Rectal smooth muscle tissue (tissue), 1 donor: ENCODE measurements at regions not wholly inside any gene's neighbourhood (a gene's known extent, or its start where the extent isn't known, plus 50 kb on each side); places are given as distances from the start of the nearest gene placed in this dataset.

Experiments
- H3K27ac ChIP-seq: one replicate; pipeline ENCODE4 v1.7.0; 2013; ENCODE audit warnings: low read depth, low read length, inconsistent platforms
- H3K27me3 ChIP-seq: one replicate; pipeline ENCODE4 v1.7.0; 2013; ENCODE audit warnings: low read length; ENCODE audit not compliant: control insufficient read depth, insufficient read depth
- H3K36me3 ChIP-seq: one replicate; pipeline ENCODE4 v1.7.0; 2013; ENCODE audit warnings: low read length; ENCODE audit not compliant: control insufficient read depth, insufficient read depth
- H3K4me1 ChIP-seq: one replicate; pipeline ENCODE4 v1.7.0; 2013; ENCODE audit warnings: low read length; ENCODE audit not compliant: control insufficient read depth, insufficient read depth
- H3K4me3 ChIP-seq: one replicate; pipeline ENCODE4 v1.7.0; 2013; ENCODE audit warnings: low read length
- H3K9ac ChIP-seq: one replicate; pipeline ENCODE4 v1.7.0; 2013; ENCODE audit warnings: low read length

DNA sequence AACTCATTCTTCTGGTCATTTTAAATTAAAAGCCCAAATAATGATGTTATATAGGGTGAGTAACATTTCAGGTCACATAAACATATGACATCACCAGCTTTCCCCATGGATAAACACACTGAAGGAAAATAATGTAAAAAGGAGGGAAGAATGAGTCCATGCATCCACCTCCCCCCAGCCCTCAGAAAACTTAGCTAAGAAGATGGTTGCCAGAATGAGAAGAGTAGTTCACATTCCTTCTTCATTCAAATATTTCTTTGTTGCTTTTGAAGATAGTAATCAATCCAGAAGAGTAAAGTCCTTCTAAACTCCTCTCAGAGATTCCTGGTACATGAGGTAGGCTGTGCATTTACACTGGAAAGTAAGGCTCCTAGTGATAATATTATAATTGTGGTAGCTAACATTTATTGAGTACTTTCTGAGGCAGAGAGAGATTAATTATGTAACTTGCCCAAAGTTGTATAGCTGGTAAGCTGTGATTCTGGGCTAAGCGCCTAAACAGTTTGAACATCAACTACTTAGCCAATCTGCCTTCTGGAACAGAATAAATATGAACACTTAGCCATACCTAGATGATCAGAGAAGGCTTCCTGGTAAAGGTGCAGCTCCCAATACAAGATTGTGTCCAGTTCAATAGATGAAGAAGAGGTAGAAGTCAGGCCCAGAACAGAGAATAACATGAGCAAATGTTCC is 256.7 kb upstream of the FN1 start:
- Histone ChIP-seq H3K4me1 (peaks cover 14% of the 10 kb centered on the region), H3K27ac (peak overlapping the region; percentile 78), H3K36me3 (no peaks in the 10 kb centered on the region), H3K27me3 (no peaks in the 10 kb centered on the region), H3K4me3 (no peak overlapping the region), H3K9ac (no peak overlapping the region)

GRCh38 chr2:215691346-215691745 is 255.5 kb upstream of the FN1 start:
- Histone ChIP-seq H3K9ac (no peak overlapping the region), H3K27ac (peak overlapping the region; percentile 78), H3K4me1 (peaks cover 14% of the 10 kb centered on the region), H3K4me3 (no peak overlapping the region), H3K36me3 (no peaks in the 10 kb centered on the region), H3K27me3 (no peaks in the 10 kb centered on the region)

DNA sequence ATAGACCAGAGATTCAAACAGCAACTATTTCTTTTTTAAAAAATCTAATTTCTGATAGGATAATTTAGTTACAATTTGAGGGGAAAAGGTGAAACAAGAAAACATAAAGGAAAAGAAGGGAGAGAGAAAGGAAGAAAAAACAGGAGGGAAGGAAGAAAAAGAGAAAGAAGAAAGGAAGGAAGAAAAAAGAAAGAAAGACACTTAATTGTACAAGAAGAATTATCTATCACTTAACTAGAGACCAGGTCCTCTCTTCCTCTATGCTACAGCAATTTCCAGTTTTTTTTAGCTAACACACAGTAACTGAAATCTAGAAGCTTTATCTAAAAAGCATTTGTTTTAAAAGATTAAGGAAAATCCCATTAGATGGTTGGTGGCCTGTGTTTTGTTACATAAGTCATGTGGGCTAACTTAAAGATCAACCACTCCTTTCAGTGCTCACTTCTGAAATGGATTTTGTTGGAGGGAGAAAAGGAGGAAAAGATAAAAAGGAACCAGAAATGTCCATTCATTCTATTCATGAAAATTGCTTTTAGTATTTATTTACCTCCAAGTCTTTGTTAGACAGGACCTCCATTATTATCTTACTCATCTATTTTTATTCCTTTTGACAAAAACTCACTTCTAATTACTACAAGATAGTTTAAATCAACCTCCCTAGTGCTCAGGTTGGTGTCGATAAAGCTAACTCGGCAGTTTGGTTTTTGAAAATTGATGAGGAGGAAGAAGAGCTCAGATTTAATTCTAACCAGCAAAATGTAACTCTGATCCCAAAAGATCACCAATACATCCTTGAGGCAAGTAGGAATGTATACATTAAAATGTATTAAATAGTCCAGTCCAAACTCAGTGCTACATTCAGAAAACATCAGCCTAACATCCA is 251.5 kb upstream of the FN1 start:
- Histone ChIP-seq H3K27me3 (no peaks in the 10 kb centered on the region), H3K9ac (no peak overlapping the region), H3K4me3 (no peak overlapping the region), H3K27ac (no peak overlapping the region), H3K36me3 (no peaks in the 10 kb centered on the region), H3K4me1 (peaks cover 2% of the 10 kb centered on the region)

- H3K9ac ChIP-seq: no peak overlapping the region
- H3K27me3 ChIP-seq: no peaks in the 10 kb centered on the region
- no peak overlapping the region for H3K27ac ChIP-seq
- no peaks in the 10 kb centered on the region for H3K4me1 ChIP-seq
- H3K36me3 ChIP-seq: no peaks in the 10 kb centered on the region
- no peak overlapping the region for H3K4me3 ChIP-seq
Observed at GRCh38 chr2:215685238-215685990, 249.5 kb upstream of the FN1 start.

GRCh38 chr2:215684448-215685237 is 248.8 kb upstream of the FN1 start:
- H3K9ac ChIP-seq: no peak overlapping the region
- H3K4me1 ChIP-seq: no peaks in the 10 kb centered on the region
- H3K36me3 ChIP-seq: no peaks in the 10 kb centered on the region
- H3K27me3 ChIP-seq: no peaks in the 10 kb centered on the region
- no peak overlapping the region for H3K27ac ChIP-seq
- H3K4me3 ChIP-seq: no peak overlapping the region

DNA sequence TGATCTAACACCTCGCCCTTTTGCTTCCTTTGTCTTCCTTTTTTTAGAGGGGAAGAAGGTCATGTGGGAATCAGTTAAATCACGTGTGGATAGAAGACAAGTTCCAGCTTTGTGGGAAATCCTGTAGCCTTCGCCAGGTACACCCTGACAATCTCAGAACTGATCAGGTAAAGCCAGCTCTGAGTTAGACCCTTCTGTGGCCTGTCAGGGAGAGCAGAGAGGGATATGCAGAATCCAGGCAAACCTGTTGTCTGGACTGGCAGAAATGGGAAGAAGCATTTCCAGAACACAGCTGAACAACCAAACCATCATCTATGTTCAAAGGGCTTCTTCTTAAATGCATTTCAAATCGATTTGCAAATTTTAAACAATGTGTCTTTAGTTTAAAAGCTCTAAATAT is 247.4 kb upstream of the FN1 start:
- Histone ChIP-seq H3K27me3 (no peaks in the 10 kb centered on the region), H3K9ac (no peak overlapping the region), H3K4me1 (no peaks in the 10 kb centered on the region), H3K4me3 (no peak overlapping the region), H3K36me3 (no peaks in the 10 kb centered on the region), H3K27ac (no peak overlapping the region)

GRCh38 chr2:215681799-215682596 is 246.1 kb upstream of the FN1 start:
- Histone ChIP-seq H3K9ac (no peak overlapping the region), H3K27ac (no peak overlapping the region), H3K4me1 (no peaks in the 10 kb centered on the region), H3K4me3 (no peak overlapping the region), H3K36me3 (no peaks in the 10 kb centered on the region), H3K27me3 (no peaks in the 10 kb centered on the region)

DNA sequence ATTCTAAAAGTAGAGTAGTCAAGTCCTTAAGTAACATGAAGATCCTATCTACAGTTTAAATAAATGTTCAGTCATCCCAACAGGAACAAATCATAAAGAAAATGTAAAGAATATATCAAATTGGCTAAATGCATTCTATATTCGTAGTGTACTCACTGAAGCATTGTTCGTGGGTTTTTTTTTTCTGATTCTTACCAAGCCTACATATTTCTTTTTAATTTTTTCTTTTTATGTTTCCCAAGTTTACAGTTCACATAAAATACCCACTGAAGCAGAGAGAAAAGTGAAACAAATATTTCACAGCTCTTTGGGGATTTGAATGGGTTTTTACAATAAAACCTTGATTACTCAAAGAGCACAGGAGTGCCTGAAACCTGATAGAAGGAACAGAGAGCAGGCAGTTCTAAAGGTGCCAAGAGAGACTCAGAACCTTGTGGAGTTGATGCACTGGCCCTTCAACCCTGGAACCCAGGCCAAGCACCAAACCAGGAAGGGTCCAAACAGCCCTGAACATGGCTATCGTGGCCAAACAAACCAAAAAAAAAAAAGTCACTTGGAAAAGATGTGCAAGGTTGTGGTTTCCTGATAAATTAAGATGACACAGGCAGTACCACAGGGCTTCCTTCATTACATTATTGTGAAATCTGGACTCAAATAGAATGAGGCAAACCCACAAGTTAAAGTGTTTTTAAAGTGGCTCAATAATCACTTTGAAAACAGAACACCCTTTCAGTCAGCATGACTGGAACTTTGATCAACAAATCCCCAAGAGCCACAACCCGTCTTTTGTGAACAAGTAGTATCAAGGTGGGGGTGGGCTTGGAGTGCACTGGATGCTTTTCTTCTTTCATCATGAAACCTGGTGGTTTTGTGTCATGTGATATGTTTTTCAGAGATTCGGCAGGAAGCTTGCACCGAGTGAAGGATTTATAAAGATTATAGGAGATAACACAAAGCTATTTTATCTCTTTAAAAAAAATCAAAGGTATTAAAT is 245.0 kb upstream of the FN1 start:
- Histone ChIP-seq H3K27me3 (no peaks in the 10 kb centered on the region), H3K9ac (no peak overlapping the region), H3K4me1 (no peaks in the 10 kb centered on the region), H3K27ac (no peak overlapping the region), H3K36me3 (no peaks in the 10 kb centered on the region), H3K4me3 (no peak overlapping the region)

DNA sequence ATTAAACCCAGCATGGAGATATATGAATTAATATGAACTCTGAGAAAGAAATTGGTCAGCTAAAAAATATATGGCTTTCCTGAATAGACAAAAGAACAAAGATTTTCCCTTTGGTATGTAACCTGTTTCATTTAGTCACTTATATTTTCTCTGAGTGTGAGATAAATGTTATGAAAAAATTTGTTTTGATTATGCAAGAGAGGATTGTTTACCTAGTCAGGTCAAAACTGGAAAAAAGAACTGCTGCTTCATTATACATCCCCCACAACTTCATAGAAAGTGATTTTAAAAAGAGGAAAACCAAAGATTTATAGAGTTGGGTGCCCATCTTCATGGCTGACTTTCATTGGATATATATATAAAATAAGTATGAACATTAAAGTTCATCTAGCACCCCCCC is 242.2 kb upstream of the FN1 start:
- no peak overlapping the region for H3K27ac ChIP-seq
- H3K4me3 ChIP-seq: no peak overlapping the region
- H3K36me3 ChIP-seq: no peaks in the 10 kb centered on the region
- H3K4me1 ChIP-seq: no peaks in the 10 kb centered on the region
- no peaks in the 10 kb centered on the region for H3K27me3 ChIP-seq
- H3K9ac ChIP-seq: no peak overlapping the region

DNA sequence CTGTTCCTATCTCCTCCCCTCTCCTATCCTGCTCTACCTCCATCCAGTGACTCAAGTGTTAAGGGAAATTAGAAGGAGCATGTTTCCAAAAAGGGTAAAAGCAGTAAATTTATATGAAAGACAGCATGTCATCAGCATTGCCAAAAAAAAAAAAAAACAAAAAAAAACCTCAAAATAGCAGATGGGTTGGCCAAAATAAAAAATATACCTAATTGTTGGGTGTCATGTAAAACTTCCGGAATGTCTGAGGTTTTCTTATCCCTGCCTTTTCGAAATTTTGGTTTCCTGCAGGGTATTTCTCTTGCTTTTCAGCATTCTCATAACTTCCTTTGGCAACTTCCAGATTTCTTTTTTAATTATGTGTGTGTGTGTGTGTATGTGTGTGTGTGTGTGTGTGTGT is 241.6 kb upstream of the FN1 start:
- no peaks in the 10 kb centered on the region for H3K36me3 ChIP-seq
- no peak overlapping the region for H3K9ac ChIP-seq
- H3K4me1 ChIP-seq: no peaks in the 10 kb centered on the region
- H3K27me3 ChIP-seq: no peaks in the 10 kb centered on the region
- no peak overlapping the region for H3K4me3 ChIP-seq
- no peak overlapping the region for H3K27ac ChIP-seq
